Pulmonary artery endothelial cell (primary cell): ENCODE measurements at regions not wholly inside any gene's neighbourhood (a gene's known extent, or its start where the extent isn't known, plus 50 kb on each side); places are given as distances from the start of the nearest gene placed in this dataset.

Source experiments
- DNase-seq: peaks from one replicate; pipeline ENCODE4 v3.0.0-alpha.2; 2011; ENCODE audit warnings: low read depth, low spot score

DNA sequence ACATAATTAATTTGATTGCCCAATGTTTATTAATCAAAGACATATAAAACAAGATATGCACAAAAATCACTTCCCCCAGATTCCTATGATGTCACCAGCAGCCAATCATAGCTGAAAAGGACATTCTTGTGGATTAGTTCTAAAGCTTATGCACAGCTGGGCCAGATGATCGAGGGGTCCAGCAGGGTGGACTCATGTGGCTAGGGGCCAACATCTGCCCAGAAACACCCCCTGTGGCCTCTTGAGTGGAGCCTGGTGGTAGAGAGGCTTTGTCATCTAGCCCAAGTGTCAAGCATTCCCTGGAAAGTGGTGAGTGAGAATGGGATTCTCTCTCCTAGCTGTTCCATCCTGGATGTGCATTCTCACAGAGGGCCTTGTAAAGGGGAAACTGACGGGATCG is 590.0 kb downstream of the BCL11B start:
- DNase-seq, result no peak

- DNase-seq, result no peak
These were observed 589.3 kb downstream of the BCL11B start for GRCh38 chr14:98682726-98683125.

DNA sequence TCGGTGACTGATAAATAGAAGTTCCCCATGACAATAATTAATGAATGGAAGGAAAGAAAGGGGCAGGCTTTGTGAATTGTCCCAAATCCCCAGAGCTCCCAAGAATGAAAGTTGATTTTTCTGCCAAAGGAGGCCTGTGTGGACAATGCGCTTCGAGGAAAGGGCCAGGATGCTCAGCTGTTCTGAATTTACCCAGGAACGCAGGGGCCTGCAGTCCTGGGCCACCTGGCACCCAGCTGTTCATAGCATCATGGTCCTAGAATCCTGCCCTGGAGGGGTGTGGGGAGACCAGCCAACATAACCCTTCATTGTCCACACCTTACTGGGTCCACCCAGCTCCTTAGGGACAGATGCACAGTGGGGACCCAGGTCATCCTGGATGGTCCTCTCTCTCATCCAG is 587.5 kb downstream of the BCL11B start:
- DNase-seq, result no peak

DNA sequence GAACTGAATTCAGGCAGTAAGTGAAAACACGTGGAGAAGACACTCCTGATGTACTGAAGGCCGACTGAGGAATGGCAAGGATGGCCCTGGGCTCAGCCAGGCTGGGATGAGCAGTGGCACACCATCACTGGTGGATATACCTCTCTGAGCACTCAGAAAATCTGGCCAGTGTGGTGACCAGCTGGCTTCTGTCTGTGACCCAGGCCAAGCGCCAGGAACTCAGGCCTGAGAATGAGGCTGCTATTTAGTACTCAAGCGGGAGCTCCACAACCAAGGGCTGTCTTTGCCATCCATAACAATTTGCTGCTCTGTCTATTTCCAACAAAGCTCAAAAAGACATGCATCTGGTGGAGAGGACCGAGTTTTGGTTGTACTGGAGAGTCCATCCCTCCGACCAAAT is 586.3 kb downstream of the BCL11B start:
- DNase-seq, result no peak

GRCh38 chr14:98688446-98688845 is 583.6 kb downstream of the BCL11B start:
- no peak for DNase-seq

DNA sequence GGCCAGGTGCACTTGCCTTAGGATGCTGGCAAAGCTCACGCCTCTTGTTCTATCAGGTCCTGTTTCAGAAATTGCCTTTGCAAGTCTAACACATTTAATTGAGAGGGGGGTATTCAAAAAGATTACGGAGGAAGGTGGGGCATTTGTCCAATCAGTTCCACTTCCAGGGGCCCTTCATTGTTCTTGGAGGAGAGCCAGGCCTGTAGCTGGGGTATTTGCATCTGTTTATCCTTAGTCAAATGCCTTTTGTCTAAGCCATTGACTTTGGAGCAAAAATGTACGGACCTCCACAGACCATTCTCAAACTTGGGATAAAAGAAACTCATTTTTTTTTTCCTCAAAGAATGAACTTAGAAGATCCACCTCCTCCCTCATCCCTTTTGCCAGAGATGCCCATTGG is 582.0 kb downstream of the BCL11B start:
- DNase-seq, result no peak

- no peak for DNase-seq
These were observed 579.2 kb downstream of the BCL11B start for GRCh38 chr14:98692832-98693231.

DNA sequence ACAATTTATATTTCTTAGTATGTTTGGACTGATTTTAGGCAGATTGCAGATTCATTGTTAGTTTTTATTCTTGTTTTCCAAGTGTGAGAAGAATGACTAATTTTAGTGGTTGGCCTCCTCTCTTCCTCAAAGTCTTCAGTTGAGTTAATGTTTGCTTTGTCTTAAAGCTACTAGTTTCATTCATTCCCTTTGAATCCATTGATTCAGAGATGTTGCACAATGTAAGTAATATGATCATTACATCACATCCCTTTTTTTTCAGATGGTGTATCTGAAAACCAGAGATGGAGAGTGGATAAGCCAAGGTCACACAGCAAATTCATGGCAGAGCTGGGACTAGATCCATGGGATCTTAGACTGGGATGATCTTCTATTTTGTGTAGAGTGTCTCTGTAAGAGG is 577.5 kb downstream of the BCL11B start:
- no peak for DNase-seq

- DNase-seq, result no peak
These were observed 576.2 kb downstream of the BCL11B start for GRCh38 chr14:98695809-98696208.

- DNase-seq, result no peak
These were observed 573.7 kb downstream of the BCL11B start for GRCh38 chr14:98698341-98698740.

DNA sequence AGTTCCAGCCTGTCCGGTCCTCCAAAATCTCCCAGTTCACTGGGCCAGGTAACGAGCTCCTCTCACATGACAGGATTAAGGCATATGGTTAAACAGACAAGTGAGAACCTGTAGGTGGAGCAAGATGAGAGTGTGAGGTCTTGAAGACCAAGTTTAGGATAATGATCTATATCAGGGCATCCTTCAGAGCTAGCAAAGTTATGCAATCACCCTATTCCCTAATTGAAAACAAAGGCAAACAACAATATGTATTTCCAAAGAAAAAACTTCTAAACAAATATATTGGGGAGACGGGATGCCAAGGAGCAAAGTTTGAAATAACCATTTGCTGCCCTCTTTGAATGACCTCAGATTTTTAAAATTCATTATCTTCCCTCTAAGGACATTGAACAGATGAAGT is 571.2 kb downstream of the BCL11B start:
- DNase-seq, result no peak

GRCh38 chr14:98701377-98701776 is 570.6 kb downstream of the BCL11B start:
- no peak for DNase-seq

GRCh38 chr14:98704441-98704840 is 567.6 kb downstream of the BCL11B start:
- DNase-seq, result no peak

- DNase-seq, result no peak
These were observed 566.1 kb downstream of the BCL11B start for GRCh38 chr14:98705871-98706300.

- DNase-seq, result no peak
These were observed 564.5 kb downstream of the BCL11B start for GRCh38 chr14:98707522-98707921.

DNA sequence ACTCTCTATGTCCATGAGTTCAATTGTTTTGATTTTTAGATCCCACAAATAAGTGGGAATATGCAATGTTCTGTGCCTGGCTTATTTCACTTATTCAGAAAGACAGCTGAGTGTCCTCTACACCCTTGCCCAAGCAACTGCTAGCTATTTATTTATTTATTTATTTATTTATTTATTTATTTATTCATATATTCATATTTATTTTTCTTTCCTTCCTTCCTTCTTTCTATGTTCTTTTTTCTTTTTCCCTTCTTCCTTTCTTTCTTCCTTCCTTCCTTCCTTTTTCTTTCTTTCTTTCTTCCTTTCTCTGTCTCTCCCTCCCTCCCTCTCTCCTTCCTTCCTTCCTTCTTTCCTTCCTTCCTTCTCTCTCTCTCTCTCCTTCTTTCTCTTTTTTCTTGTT is 563.4 kb downstream of the BCL11B start:
- DNase-seq, result no peak

- no peak for DNase-seq
These were observed 560.5 kb downstream of the BCL11B start for GRCh38 chr14:98711453-98711852.

DNA sequence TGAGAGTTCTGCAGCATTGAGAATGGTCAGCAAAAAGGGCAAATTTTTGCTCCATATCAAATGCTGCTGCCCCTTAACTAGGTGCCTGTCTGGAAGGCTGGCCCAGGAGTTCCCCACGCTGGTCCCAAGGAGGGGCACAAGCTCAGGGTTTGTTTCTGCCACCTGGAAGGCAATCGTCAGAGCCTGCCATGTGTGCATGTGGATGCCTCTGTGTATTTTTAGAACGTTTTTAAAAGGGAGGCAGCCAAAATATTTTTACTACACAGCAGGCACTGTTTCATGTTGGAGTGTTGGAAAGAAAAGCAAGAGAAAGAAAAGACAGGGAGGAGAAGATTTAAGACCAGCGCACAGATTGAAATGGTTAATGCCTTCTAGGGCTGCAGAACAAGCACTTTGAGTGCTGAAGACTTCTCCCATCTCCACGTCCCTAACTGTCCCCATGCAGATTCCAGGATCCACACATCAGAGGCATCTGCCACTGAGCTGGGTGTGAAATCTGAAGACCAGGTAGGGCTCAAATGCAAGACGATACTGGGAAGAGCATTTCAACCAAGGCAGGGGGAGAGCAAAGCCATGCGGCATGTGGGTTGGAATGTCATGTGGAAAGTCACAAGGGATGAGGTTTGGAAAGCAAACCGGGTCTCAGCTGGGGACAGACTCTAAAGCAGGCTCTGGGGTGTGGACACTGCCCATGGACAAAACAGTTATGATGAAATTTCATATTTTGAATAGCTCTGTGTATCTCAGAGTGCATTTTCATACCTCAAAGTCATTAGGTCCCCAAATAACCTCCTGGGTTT is 557.2 kb downstream of the BCL11B start:
- DNase-seq, result no peak

DNA sequence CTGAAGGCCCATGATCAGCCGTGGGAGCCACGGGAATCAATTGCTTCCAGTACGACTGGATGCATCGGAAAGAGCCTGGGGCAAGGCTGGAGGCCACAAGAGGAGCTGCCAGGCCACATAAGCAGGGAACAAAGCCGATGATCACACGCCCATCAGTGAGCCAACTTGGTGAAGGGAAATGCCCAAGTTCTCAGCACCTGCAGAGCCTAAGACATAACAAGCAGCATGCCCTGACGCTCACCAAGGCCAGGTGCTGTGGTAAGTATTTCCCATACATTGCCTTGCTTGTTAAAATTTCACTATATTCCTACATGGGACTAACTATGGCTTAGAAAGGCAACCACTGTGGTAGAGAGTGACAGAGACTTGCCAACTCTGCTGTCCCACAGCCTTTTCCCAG is 555.9 kb downstream of the BCL11B start:
- DNase-seq, result no peak

GRCh38 chr14:98721061-98721460 is 550.9 kb downstream of the BCL11B start:
- DNase-seq, result no peak

DNA sequence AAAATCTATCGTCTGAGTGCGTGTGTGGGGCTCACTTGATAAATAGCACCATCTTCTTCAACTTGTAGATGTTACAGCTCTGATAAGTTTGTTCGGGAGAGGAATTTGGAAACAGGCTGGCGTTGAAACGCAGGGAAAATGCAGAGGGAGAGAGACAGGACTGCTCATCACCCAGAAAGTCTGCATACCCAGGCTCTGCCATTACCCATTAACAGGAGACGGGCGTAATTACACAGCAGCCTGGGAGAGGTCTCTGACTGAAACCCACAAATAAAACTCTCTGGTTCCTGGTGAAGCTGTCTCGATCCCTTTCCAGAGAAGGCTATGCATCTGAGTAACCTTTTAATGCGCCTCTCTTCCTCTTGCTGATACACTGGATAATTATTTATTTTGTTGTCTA is 547.3 kb downstream of the BCL11B start:
- DNase-seq, result no peak

GRCh38 chr14:98725191-98725590 is 546.8 kb downstream of the BCL11B start:
- no peak for DNase-seq

DNA sequence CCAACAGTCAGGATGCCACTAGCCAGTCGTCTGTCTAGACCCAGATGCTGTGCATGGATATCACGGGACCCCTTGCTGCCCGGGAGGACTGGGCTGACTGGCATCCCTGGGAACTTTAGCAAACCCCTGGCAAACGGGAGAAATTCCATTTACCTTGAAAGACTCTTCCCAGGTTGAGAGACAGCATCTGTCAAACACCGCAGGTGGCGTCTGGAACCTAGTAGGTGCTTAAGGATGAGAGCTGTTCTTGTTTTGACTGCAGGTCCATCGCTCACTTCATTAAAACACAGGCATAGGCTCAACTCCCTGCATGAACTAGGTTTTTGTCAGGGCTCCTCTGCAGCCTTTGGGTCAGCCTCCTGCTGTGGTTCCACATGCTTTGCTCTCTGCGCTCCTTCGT is 546.3 kb downstream of the BCL11B start:
- no peak for DNase-seq
